ENCODE measurements at regions not wholly inside any gene's neighbourhood (a gene's known extent, or its start where the extent isn't known, plus 50 kb on each side); places are given as distances from the start of the nearest gene placed in this dataset.

- Histone ChIP-seq H3K27ac (no peak overlapping the region), H3K9me3 (no peaks in the 10 kb centered on the region), H3K4me3 (no peak overlapping the region), H3K4me1 (no peaks in the 10 kb centered on the region), H3K27me3 (no peaks in the 10 kb centered on the region), H3K36me3 (no peaks in the 10 kb centered on the region)
- ATAC-seq (ENCODE audit: low FRiP score in 2 of 2) (no peak), DNase-seq (no peak)
- TF ChIP-seq POLR2A (IDR thresholded peaks at IDR 0.05) = no peak
- no peak for TF ChIP-seq POLR2AphosphoS5 (IDR thresholded peaks at IDR 0.05)
Observed at GRCh38 chr12:76706101-76706500, 57.8 kb upstream of the ZDHHC17 start.

GRCh38 chr12:76706761-76707160 lies 57.2 kb upstream of the ZDHHC17 start:
- no peaks in the 10 kb centered on the region for H3K36me3 ChIP-seq
- DNase-seq = no peak
- TF ChIP-seq POLR2AphosphoS5 (IDR thresholded peaks at IDR 0.05) (no peak), EP300 (IDR thresholded peaks at IDR 0.05) (no peak), CTCF (IDR thresholded peaks at IDR 0.05) (no peak), POLR2A (IDR thresholded peaks at IDR 0.05) (no peak)
- ATAC-seq (ENCODE audit: low FRiP score in 2 of 2) = no peak
- no peak overlapping the region for H3K4me3 ChIP-seq
- H3K27me3 ChIP-seq = no peaks in the 10 kb centered on the region
- H3K9me3 ChIP-seq = no peaks in the 10 kb centered on the region
- no peaks in the 10 kb centered on the region for H3K4me1 ChIP-seq
- no peak overlapping the region for H3K27ac ChIP-seq

- Histone ChIP-seq H3K36me3 (no peaks in the 10 kb centered on the region), H3K4me3 (no peak overlapping the region), H3K27me3 (no peaks in the 10 kb centered on the region), H3K4me1 (no peaks in the 10 kb centered on the region), H3K9me3 (no peaks in the 10 kb centered on the region), H3K27ac (no peak overlapping the region)
- TF ChIP-seq EP300 (IDR thresholded peaks at IDR 0.05) = no peak
- no peak for TF ChIP-seq POLR2AphosphoS5 (IDR thresholded peaks at IDR 0.05)
- TF ChIP-seq CTCF (IDR thresholded peaks at IDR 0.05) = no peak
- TF ChIP-seq POLR2A (IDR thresholded peaks at IDR 0.05) = no peak
- DNase-seq (no peak), ATAC-seq (ENCODE audit: low FRiP score in 2 of 2) (no peak)
- WGBS, 2 donors = 75 to 82% methylated on average over 4 of the region's 4 CpGs
Observed at GRCh38 chr12:76707772-76708171, 56.1 kb upstream of the ZDHHC17 start.

GRCh38 chr12:76708296-76708695 lies 55.6 kb upstream of the ZDHHC17 start:
- TF ChIP-seq POLR2A (IDR thresholded peaks at IDR 0.05) (no peak), EP300 (IDR thresholded peaks at IDR 0.05) (no peak), CTCF (IDR thresholded peaks at IDR 0.05) (no peak), POLR2AphosphoS5 (IDR thresholded peaks at IDR 0.05) (no peak)
- DNase-seq = no peak

GRCh38 chr12:76711241-76711640 lies 52.7 kb upstream of the ZDHHC17 start:
- no peaks in the 10 kb centered on the region for H3K9me3 ChIP-seq
- no peaks in the 10 kb centered on the region for H3K27me3 ChIP-seq
- H3K36me3 ChIP-seq = no peaks in the 10 kb centered on the region
- no peak for TF ChIP-seq CTCF (IDR thresholded peaks at IDR 0.05)
- no peak for TF ChIP-seq EP300 (IDR thresholded peaks at IDR 0.05)
- TF ChIP-seq POLR2A (IDR thresholded peaks at IDR 0.05) = no peak
- TF ChIP-seq POLR2AphosphoS5 (IDR thresholded peaks at IDR 0.05) = no peak
- no peak overlapping the region for H3K4me3 ChIP-seq
- 77 to 79% methylated on average over 3 of the region's 3 CpGs for WGBS, 2 donors
- H3K27ac ChIP-seq = no peak overlapping the region
- no peak for ATAC-seq (ENCODE audit: low FRiP score in 2 of 2)
- no peaks in the 10 kb centered on the region for H3K4me1 ChIP-seq
- no peak for DNase-seq

More at GRCh38 chr12:76708296-76708695, 55.6 kb upstream of the ZDHHC17 start:
- Histone ChIP-seq H3K36me3 (no peaks in the 10 kb centered on the region), H3K4me3 (no peak overlapping the region), H3K27me3 (no peaks in the 10 kb centered on the region), H3K27ac (no peak overlapping the region), H3K9me3 (no peaks in the 10 kb centered on the region), H3K4me1 (no peaks in the 10 kb centered on the region)
- no peak for ATAC-seq (ENCODE audit: low FRiP score in 2 of 2)
- 49 to 58% methylated on average over 2 of the region's 2 CpGs for WGBS, 2 donors
